Activated CD8-positive, alpha-beta memory T cell treated with anti-CD3 and anti-CD28 coated beads, Interleukin-2, amount 50 U/mL, for 24 hours (primary cell): ENCODE measurements at regions not wholly inside any gene's neighbourhood (a gene's known extent, or its start where the extent isn't known, plus 50 kb on each side); places are given as distances from the start of the nearest gene placed in this dataset.

Source experiments
- DNase-seq: peaks from one replicate; pipeline ENCODE4 v3.0.0-alpha.2; 2020; ENCODE audit errors: extremely low read depth

GRCh38 chr12:107523775-107524535 is 161.6 kb upstream of the PWP1 start:
- no peak for DNase-seq

- DNase-seq, result no peak
Observed at GRCh38 chr12:107525063-107525718, 160.4 kb upstream of the PWP1 start.

GRCh38 chr12:107525719-107526554 is 159.7 kb upstream of the PWP1 start:
- no peak for DNase-seq

GRCh38 chr12:107526555-107527180 is 158.9 kb upstream of the PWP1 start:
- DNase-seq, result no peak

- DNase-seq, result no peak
Observed at GRCh38 chr12:107528731-107529365, 156.8 kb upstream of the PWP1 start.

- no peak for DNase-seq
Observed at GRCh38 chr12:107529991-107530390, 155.6 kb upstream of the PWP1 start.

- DNase-seq, result no peak
Observed at GRCh38 chr12:107530701-107531100, 154.9 kb upstream of the PWP1 start.

- DNase-seq, result no peak
Observed at GRCh38 chr12:107533218-107533617, 152.4 kb upstream of the PWP1 start.

- DNase-seq, result no peak
Observed at GRCh38 chr12:107536613-107537012, 149.0 kb upstream of the PWP1 start.

GRCh38 chr12:107537464-107538119 is 148.0 kb upstream of the PWP1 start:
- DNase-seq, result no peak

- no peak for DNase-seq
Observed at GRCh38 chr12:107539196-107539939, 146.2 kb upstream of the PWP1 start.

GRCh38 chr12:107541001-107541705 is 144.4 kb upstream of the PWP1 start:
- DNase-seq, result no peak

GRCh38 chr12:107543416-107543815 is 142.2 kb upstream of the PWP1 start:
- DNase-seq, result no peak

GRCh38 chr12:107543841-107544240 is 141.8 kb upstream of the PWP1 start:
- DNase-seq, result no peak

- no peak for DNase-seq
Observed at GRCh38 chr12:107544937-107545336, 140.7 kb upstream of the PWP1 start.

GRCh38 chr12:107545737-107546353 is 139.8 kb upstream of the PWP1 start:
- DNase-seq, result no peak

- DNase-seq, result no peak
Observed at GRCh38 chr12:107547389-107547788, 138.2 kb upstream of the PWP1 start.

- no peak for DNase-seq
Observed at GRCh38 chr12:107549651-107550480, 135.7 kb upstream of the PWP1 start.
